Breast epithelium (tissue), 3 donors: ENCODE measurements at regions not wholly inside any gene's neighbourhood (a gene's known extent, or its start where the extent isn't known, plus 50 kb on each side); places are given as distances from the start of the nearest gene placed in this dataset.

Experiments
- CTCF ChIP-seq, 3 donors: fragments of 450-650 bp; IDR thresholded peaks; one replicate each; pipeline ENCODE4 v1.5.1; 2016 to 2017; ENCODE audit warnings: antibody characterized with exemption in 3 of 3, mild to moderate bottlenecking in 3 of 3, moderate library complexity in 3 of 3
- POLR2A ChIP-seq: fragments of 450-650 bp; IDR thresholded peaks from one replicate; pipeline ENCODE4 v1.6.1; 2016; ENCODE audit warnings: antibody characterized with exemption, mild to moderate bottlenecking, moderate library complexity
- POLR2AphosphoS5 ChIP-seq, 3 donors: sonication (generic); formaldehyde crosslinking; IDR thresholded peaks; one replicate each; pipeline ENCODE4 v1.6.1; 2017; ENCODE audit warnings: antibody characterized with exemption in 3 of 3

- TF ChIP-seq CTCF (IDR thresholded peaks at IDR 0.05) (no peak), POLR2A (no peak), POLR2AphosphoS5 (IDR thresholded peaks at IDR 0.05) (no peak)
These were observed 273.9 kb upstream of the MAF start for GRCh38 chr16:79874391-79874790.
